Mucosa of rectum (tissue), 2 donors: ENCODE measurements at regions not wholly inside any gene's neighbourhood (a gene's known extent, or its start where the extent isn't known, plus 50 kb on each side); places are given as distances from the start of the nearest gene placed in this dataset.

Source experiments
- H3K27ac ChIP-seq, 2 donors: one replicate each; pipeline ENCODE4 v1.7.0; 2013; ENCODE audit warnings: inconsistent platforms in 2 of 2, low read depth in 2 of 2, low read length in 2 of 2
- H3K27me3 ChIP-seq, 2 donors: one replicate each; pipeline ENCODE4 v1.7.0; 2013; ENCODE audit warnings: low read length in 2 of 2; ENCODE audit not compliant: control insufficient read depth in 2 of 2, insufficient read depth in 2 of 2
- H3K36me3 ChIP-seq, 2 donors: one replicate each; pipeline ENCODE4 v1.7.0; 2013; ENCODE audit warnings: low read length in 2 of 2; ENCODE audit not compliant: control insufficient read depth in 2 of 2, insufficient read depth in 2 of 2
- H3K4me1 ChIP-seq, 2 donors: one replicate each; pipeline ENCODE4 v1.7.0; 2013; ENCODE audit warnings: low read length in 2 of 2, mild to moderate bottlenecking in 1 of 2; ENCODE audit not compliant: control insufficient read depth in 2 of 2, insufficient read depth in 2 of 2
- H3K4me3 ChIP-seq, 2 donors: one replicate each; pipeline ENCODE4 v1.7.0; 2013; ENCODE audit warnings: low read length in 2 of 2
- H3K9ac ChIP-seq, 2 donors: one replicate each; pipeline ENCODE4 v1.7.0; 2013; ENCODE audit warnings: low read length in 2 of 2, low read depth in 1 of 2, mild to moderate bottlenecking in 1 of 2
- H3K9me3 ChIP-seq, 2 donors: one replicate each; pipeline ENCODE4 v1.7.0; 2013; ENCODE audit warnings: low read length in 2 of 2; ENCODE audit not compliant: control insufficient read depth in 2 of 2
- donor health status: healthy.
- donor health status: Normal muscosa, but diverticular disease.

GRCh38 chr1:164310166-164310565 is 248.8 kb upstream of the PBX1 start:
- Histone ChIP-seq H3K36me3 (no peaks in the 10 kb centered on the region), H3K9ac (no peak overlapping the region), H3K27me3 (no peaks in the 10 kb centered on the region), H3K27ac (no peak overlapping the region), H3K4me3 (no peak overlapping the region), H3K4me1 (no peaks in the 10 kb centered on the region), H3K9me3 (no peaks in the 10 kb centered on the region)

GRCh38 chr1:164311377-164311776 is 247.6 kb upstream of the PBX1 start:
- H3K4me1 ChIP-seq: no peaks in the 10 kb centered on the region
- H3K27me3 ChIP-seq: no peaks in the 10 kb centered on the region
- no peak overlapping the region for H3K9ac ChIP-seq
- no peak overlapping the region for H3K27ac ChIP-seq
- H3K9me3 ChIP-seq: no peaks in the 10 kb centered on the region
- no peaks in the 10 kb centered on the region for H3K36me3 ChIP-seq
- no peak overlapping the region for H3K4me3 ChIP-seq

GRCh38 chr1:164320790-164321731 is 237.9 kb upstream of the PBX1 start:
- Histone ChIP-seq H3K36me3 (no peaks in the 10 kb centered on the region), H3K9ac (no peak overlapping the region), H3K27me3 (no peaks in the 10 kb centered on the region), H3K4me1 (no peaks in the 10 kb centered on the region), H3K9me3 (no peaks in the 10 kb centered on the region), H3K27ac (no peak overlapping the region), H3K4me3 (peak overlapping the region; percentile 16 to 41)

GRCh38 chr1:164325786-164326185 is 233.2 kb upstream of the PBX1 start:
- no peaks in the 10 kb centered on the region for H3K27me3 ChIP-seq
- no peak overlapping the region for H3K9ac ChIP-seq
- no peaks in the 10 kb centered on the region for H3K36me3 ChIP-seq
- no peak overlapping the region for H3K27ac ChIP-seq
- no peaks in the 10 kb centered on the region for H3K4me1 ChIP-seq
- H3K9me3 ChIP-seq: no peaks in the 10 kb centered on the region
- H3K4me3 ChIP-seq: no peak overlapping the region

- Histone ChIP-seq H3K27ac (no peak overlapping the region), H3K9me3 (no peaks in the 10 kb centered on the region), H3K9ac (no peak overlapping the region), H3K36me3 (no peaks in the 10 kb centered on the region), H3K4me3 (no peak overlapping the region), H3K4me1 (no peaks in the 10 kb centered on the region), H3K27me3 (no peaks in the 10 kb centered on the region)
Observed at GRCh38 chr1:164333387-164333786, 225.6 kb upstream of the PBX1 start.

- Histone ChIP-seq H3K27me3 (no peaks in the 10 kb centered on the region), H3K27ac (no peak overlapping the region), H3K9ac (no peak overlapping the region), H3K4me3 (no peak overlapping the region), H3K36me3 (no peaks in the 10 kb centered on the region), H3K4me1 (no peaks in the 10 kb centered on the region), H3K9me3 (no peaks in the 10 kb centered on the region)
Observed at GRCh38 chr1:164337394-164337793, 221.6 kb upstream of the PBX1 start.

GRCh38 chr1:164337885-164338284 is 221.1 kb upstream of the PBX1 start:
- H3K27ac ChIP-seq: no peak overlapping the region
- H3K27me3 ChIP-seq: no peaks in the 10 kb centered on the region
- H3K36me3 ChIP-seq: no peaks in the 10 kb centered on the region
- no peaks in the 10 kb centered on the region for H3K9me3 ChIP-seq
- no peak overlapping the region for H3K9ac ChIP-seq
- H3K4me3 ChIP-seq: no peak overlapping the region
- H3K4me1 ChIP-seq: no peaks in the 10 kb centered on the region

- H3K9me3 ChIP-seq: no peaks in the 10 kb centered on the region
- H3K4me3 ChIP-seq: no peak overlapping the region
- H3K36me3 ChIP-seq: no peaks in the 10 kb centered on the region
- no peak overlapping the region for H3K27ac ChIP-seq
- H3K9ac ChIP-seq: no peak overlapping the region
- no peaks in the 10 kb centered on the region for H3K27me3 ChIP-seq
- H3K4me1 ChIP-seq: no peaks in the 10 kb centered on the region
Observed at GRCh38 chr1:164343189-164343588, 215.8 kb upstream of the PBX1 start.

- Histone ChIP-seq H3K9me3 (no peaks in the 10 kb centered on the region), H3K4me1 (no peaks in the 10 kb centered on the region), H3K9ac (no peak overlapping the region), H3K27ac (no peak overlapping the region), H3K27me3 (no peaks in the 10 kb centered on the region), H3K36me3 (no peaks in the 10 kb centered on the region), H3K4me3 (no peak overlapping the region)
Observed at GRCh38 chr1:164347980-164348379, 211.0 kb upstream of the PBX1 start.

- Histone ChIP-seq H3K27ac (no peak overlapping the region), H3K4me3 (no peak overlapping the region), H3K9me3 (no peaks in the 10 kb centered on the region), H3K27me3 (no peaks in the 10 kb centered on the region), H3K9ac (no peak overlapping the region), H3K4me1 (no peaks in the 10 kb centered on the region), H3K36me3 (no peaks in the 10 kb centered on the region)
Observed at GRCh38 chr1:164356511-164356910, 202.5 kb upstream of the PBX1 start.
